ENCODE measurements at regions not wholly inside any gene's neighbourhood (a gene's known extent, or its start where the extent isn't known, plus 50 kb on each side); places are given as distances from the start of the nearest gene placed in this dataset.

GRCh38 chr9:117906763-117907162 is 202.6 kb downstream of the TLR4 start:
- Histone ChIP-seq H3K4me3 (ENCODE audit: low read depth, low read length) (no peak overlapping the region), H3K27me3 (ENCODE audit: control insufficient read depth, insufficient read depth, low read length) (no peaks in the 10 kb centered on the region), H3K9me3 (ENCODE audit: control insufficient read depth, insufficient read depth, low read length) (peaks cover 10% of the 10 kb centered on the region; the same call in 1 of the 2 replicates), H3K27ac (ENCODE audit: low read depth, low read length) (no peak overlapping the region)
- CTCF ChIA-PET = no interaction called here
- no peak for DNase-seq (ENCODE audit: low read depth, low spot score)
- TF ChIP-seq CTCF (IDR thresholded peaks at IDR 0.05; ENCODE audit: low read depth, low read length) = no peak
- POLR2A ChIA-PET = no interaction called here

- H3K9me3 ChIP-seq (ENCODE audit: control insufficient read depth, insufficient read depth, low read length) = peaks cover 10% of the 10 kb centered on the region; the same call in 1 of the 2 replicates
- no peak overlapping the region for H3K4me3 ChIP-seq (ENCODE audit: low read depth, low read length)
- no peak for TF ChIP-seq CTCF (IDR thresholded peaks at IDR 0.05; ENCODE audit: low read depth, low read length)
- POLR2A ChIA-PET = no interaction called here
- CTCF ChIA-PET = no interaction called here
- no peak overlapping the region for H3K27ac ChIP-seq (ENCODE audit: low read depth, low read length)
- no peak for DNase-seq (ENCODE audit: low read depth, low spot score)
- no peaks in the 10 kb centered on the region for H3K27me3 ChIP-seq (ENCODE audit: control insufficient read depth, insufficient read depth, low read length)
These were observed 203.2 kb downstream of the TLR4 start for GRCh38 chr9:117907420-117907819.

GRCh38 chr9:117916291-117916690 is 212.1 kb downstream of the TLR4 start:
- no peak overlapping the region for H3K27ac ChIP-seq (ENCODE audit: low read depth, low read length)
- no peaks in the 10 kb centered on the region for H3K27me3 ChIP-seq (ENCODE audit: control insufficient read depth, insufficient read depth, low read length)
- no peak for DNase-seq (ENCODE audit: low read depth, low spot score)
- no peak overlapping the region for H3K4me3 ChIP-seq (ENCODE audit: low read depth, low read length)
- TF ChIP-seq CTCF (IDR thresholded peaks at IDR 0.05; ENCODE audit: low read depth, low read length) = no peak
- peaks cover 3% of the 10 kb centered on the region; the same call in 1 of the 2 replicates for H3K9me3 ChIP-seq (ENCODE audit: control insufficient read depth, insufficient read depth, low read length)
- ChIA-PET POLR2A (no interaction called here), CTCF (no interaction called here)

GRCh38 chr9:117917873-117918272 is 213.7 kb downstream of the TLR4 start:
- H3K27me3 ChIP-seq (ENCODE audit: control insufficient read depth, insufficient read depth, low read length) = no peaks in the 10 kb centered on the region
- no peak overlapping the region for H3K27ac ChIP-seq (ENCODE audit: low read depth, low read length)
- ChIA-PET CTCF (no interaction called here), POLR2A (no interaction called here)
- peaks cover 3% of the 10 kb centered on the region; the same call in 1 of the 2 replicates for H3K9me3 ChIP-seq (ENCODE audit: control insufficient read depth, insufficient read depth, low read length)
- TF ChIP-seq CTCF (IDR thresholded peaks at IDR 0.05; ENCODE audit: low read depth, low read length) = no peak
- H3K4me3 ChIP-seq (ENCODE audit: low read depth, low read length) = no peak overlapping the region
- no peak for DNase-seq (ENCODE audit: low read depth, low spot score)

- ChIA-PET CTCF (no interaction called here), POLR2A (no interaction called here)
- no peak for DNase-seq (ENCODE audit: low read depth, low spot score)
- no peak overlapping the region for H3K27ac ChIP-seq (ENCODE audit: low read depth, low read length)
- H3K4me3 ChIP-seq (ENCODE audit: low read depth, low read length) = no peak overlapping the region
- H3K9me3 ChIP-seq (ENCODE audit: control insufficient read depth, insufficient read depth, low read length) = peaks cover 7% of the 10 kb centered on the region; the same call in 1 of the 2 replicates
- H3K27me3 ChIP-seq (ENCODE audit: control insufficient read depth, insufficient read depth, low read length) = no peaks in the 10 kb centered on the region
- TF ChIP-seq CTCF (IDR thresholded peaks at IDR 0.05; ENCODE audit: low read depth, low read length) = no peak
These were observed 215.3 kb downstream of the TLR4 start for GRCh38 chr9:117919538-117919937.
